ENCODE measurements at regions not wholly inside any gene's neighbourhood (a gene's known extent, or its start where the extent isn't known, plus 50 kb on each side); places are given as distances from the start of the nearest gene placed in this dataset.

DNA sequence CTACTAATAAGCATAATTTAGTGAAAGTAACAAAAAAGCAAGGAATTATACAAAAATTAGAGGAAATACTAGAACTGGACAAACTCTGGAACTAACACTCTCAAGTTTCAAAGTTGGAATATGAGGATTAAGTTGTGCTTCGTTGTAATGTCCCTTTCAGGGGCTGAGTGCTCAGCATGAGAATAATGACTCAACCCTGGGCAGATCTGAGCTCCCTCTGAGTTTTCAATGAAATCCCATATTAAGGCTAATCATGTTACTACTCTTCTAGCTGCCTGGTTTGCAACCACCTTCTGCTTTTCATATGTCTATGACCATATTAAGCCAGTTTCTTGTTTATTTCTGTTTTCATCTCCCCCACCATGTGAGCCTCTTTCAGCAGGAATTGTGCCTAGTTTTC, 274.9 kb upstream of the LRRTM4 start:
- TF ChIP-seq, protein P1, sequence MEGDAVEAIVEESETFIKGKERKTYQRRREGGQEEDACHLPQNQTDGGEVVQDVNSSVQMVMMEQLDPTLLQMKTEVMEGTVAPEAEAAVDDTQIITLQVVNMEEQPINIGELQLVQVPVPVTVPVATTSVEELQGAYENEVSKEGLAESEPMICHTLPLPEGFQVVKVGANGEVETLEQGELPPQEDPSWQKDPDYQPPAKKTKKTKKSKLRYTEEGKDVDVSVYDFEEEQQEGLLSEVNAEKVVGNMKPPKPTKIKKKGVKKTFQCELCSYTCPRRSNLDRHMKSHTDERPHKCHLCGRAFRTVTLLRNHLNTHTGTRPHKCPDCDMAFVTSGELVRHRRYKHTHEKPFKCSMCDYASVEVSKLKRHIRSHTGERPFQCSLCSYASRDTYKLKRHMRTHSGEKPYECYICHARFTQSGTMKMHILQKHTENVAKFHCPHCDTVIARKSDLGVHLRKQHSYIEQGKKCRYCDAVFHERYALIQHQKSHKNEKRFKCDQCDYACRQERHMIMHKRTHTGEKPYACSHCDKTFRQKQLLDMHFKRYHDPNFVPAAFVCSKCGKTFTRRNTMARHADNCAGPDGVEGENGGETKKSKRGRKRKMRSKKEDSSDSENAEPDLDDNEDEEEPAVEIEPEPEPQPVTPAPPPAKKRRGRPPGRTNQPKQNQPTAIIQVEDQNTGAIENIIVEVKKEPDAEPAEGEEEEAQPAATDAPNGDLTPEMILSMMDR (IDR thresholded peaks at IDR 0.05) = no peak
- TF ChIP-seq POLR2A (IDR thresholded peaks at IDR 0.05) = no peak
